B cell (primary cell): ENCODE measurements at regions not wholly inside any gene's neighbourhood (a gene's known extent, or its start where the extent isn't known, plus 50 kb on each side); places are given as distances from the start of the nearest gene placed in this dataset.

Experiments used
- ATAC-seq: fragments of 200-7000 bp; cut with Tn5 transposase; one replicate; pipeline ENCODE4 v1.10.0; 2021; ENCODE audit warnings: low read depth, mild to moderate bottlenecking, moderate number of reproducible peaks, moderate library complexity
- CTCF ChIA-PET: fragments of 350-600 bp; sonication (Branson Sonifier 250); formaldehyde crosslinking; loops from one replicate; lab custom pipeline; 2021; ENCODE audit warnings: antibody characterized with exemption, inconsistent platforms; lab: Charles Lee
- POLR2A ChIA-PET: fragments of 350-600 bp; sonication (Branson Sonifier 250); formaldehyde crosslinking; loops from one replicate; lab custom pipeline; 2021; ENCODE audit warnings: antibody characterized with exemption; lab: Charles Lee
- DNase-seq: peaks from one replicate; pipeline ENCODE4 v3.0.0; 2013
- H2AFZ ChIP-seq: 2 replicates; pipeline ENCODE4 v1.6.1; 2012; ENCODE audit warnings: mild to moderate bottlenecking, low read depth, low read length; ENCODE audit not compliant: insufficient read depth, poor library complexity, severe bottlenecking
- H3K27ac ChIP-seq, 2 donors: 1 replicate in 1 of 2; 2 replicates in 1 of 2; pipeline ENCODE4 v1.5.1; 2012 to 2013; ENCODE audit warnings: low read length in 2 of 2, mild to moderate bottlenecking in 2 of 2, moderate library complexity in 1 of 2
- H3K27me3 ChIP-seq, 4 experiments: fragments of 200-600 bp in 1 of 4; sonication (generic) in 1 of 4; replicated peaks in 1 of 4; 1 replicate in 2 of 4; 2 replicates in 2 of 4; pipeline versions ENCODE4 v1.6.1 to v1.7.0; 2013 to 2016; ENCODE audit warnings: low read length in 3 of 4, mild to moderate bottlenecking in 2 of 4, mixed read lengths in 1 of 4, moderate library complexity in 1 of 4; ENCODE audit not compliant: insufficient read depth in 4 of 4, control insufficient read depth in 3 of 4; ENCODE audit errors: control extremely low read depth in 1 of 4
- H3K36me3 ChIP-seq, 2 experiments: replicated peaks in 1 of 2; 1 replicate in 1 of 2; 2 replicates in 1 of 2; pipeline versions ENCODE4 v1.6.1 to v1.7.1; 2013; ENCODE audit warnings: low read length in 1 of 2; ENCODE audit not compliant: insufficient read depth in 2 of 2, control insufficient read depth in 1 of 2; ENCODE audit errors: control extremely low read depth in 1 of 2, extremely low read depth in 1 of 2
- H3K4me1 ChIP-seq, 2 donors: fragments of 200-600 bp in 1 of 2; sonication (generic) in 1 of 2; 1 replicate in 1 of 2; 2 replicates in 1 of 2; pipeline versions ENCODE4 v1.5.1 to v1.6.1; 2013 to 2017; ENCODE audit warnings: low read length in 2 of 2; ENCODE audit not compliant: control insufficient read depth in 2 of 2, insufficient read depth in 2 of 2
- H3K4me2 ChIP-seq: replicated peaks from 2 replicates; pipeline ENCODE3; 2012; ENCODE audit warnings: mild to moderate bottlenecking, low read depth, low read length; ENCODE audit not compliant: poor library complexity, severe bottlenecking
- H3K4me3 ChIP-seq, 5 experiments: fragments of 200-600 bp in 1 of 5; sonication (generic) in 1 of 5; 1 replicate in 3 of 5; 2 replicates in 2 of 5; pipeline versions ENCODE4 v1.5.1 to v1.7.0; 2011 to 2016; ENCODE audit warnings: low read length in 4 of 5, mild to moderate bottlenecking in 4 of 5, low read depth in 2 of 5, control low read depth in 1 of 5, moderate library complexity in 1 of 5; ENCODE audit not compliant: insufficient read depth in 1 of 5; ENCODE audit errors: control extremely low read depth in 1 of 5, extremely low read depth in 1 of 5
- H3K79me2 ChIP-seq: fragments of 200-600 bp; sonication (generic); one replicate; pipeline ENCODE4 v1.6.0; 2016; ENCODE audit warnings: low read length; ENCODE audit not compliant: control insufficient read depth, insufficient read depth
- H3K9ac ChIP-seq: fragments of 200-600 bp; sonication (generic); 2 replicates; pipeline ENCODE4 v1.6.1; 2017; ENCODE audit warnings: mild to moderate bottlenecking, low read length, moderate library complexity
- H3K9me3 ChIP-seq, 3 donors: one replicate each; pipeline versions ENCODE4 v1.6.1 to v1.7.1; 2013; ENCODE audit warnings: low read length in 2 of 3; ENCODE audit not compliant: control insufficient read depth in 2 of 3, insufficient read depth in 1 of 3; ENCODE audit errors: control extremely low read depth in 1 of 3
- H4K20me1 ChIP-seq: 2 replicates; pipeline ENCODE4 v1.6.0; 2012; ENCODE audit warnings: mild to moderate bottlenecking, low read length; ENCODE audit not compliant: insufficient read depth, control insufficient read depth, poor library complexity, severe bottlenecking
- H3K27ac Mint-ChIP-seq: one replicate; pipeline ENCODE4 v1.8.0; 2021; ENCODE audit warnings: mixed read lengths
- H3K27me3 Mint-ChIP-seq: one replicate; pipeline ENCODE4 v1.8.0; 2021; ENCODE audit warnings: mixed read lengths
- H3K4me1 Mint-ChIP-seq: one replicate; pipeline ENCODE4 v1.8.0; 2021; ENCODE audit warnings: mixed read lengths
- H3K4me3 Mint-ChIP-seq: one replicate; pipeline ENCODE4 v1.8.0; 2021; ENCODE audit warnings: mixed read lengths
- H3K9me3 Mint-ChIP-seq: one replicate; pipeline ENCODE4 v1.8.0; 2022; ENCODE audit warnings: mixed read lengths; ENCODE audit not compliant: insufficient read depth
- EZH2 ChIP-seq: IDR thresholded peaks from 2 replicates; pipeline ENCODE4 v1.6.1; 2012; ENCODE audit warnings: borderline replicate concordance, low read depth, mild to moderate bottlenecking, moderate library complexity, low read length; ENCODE audit not compliant: insufficient read depth, poor library complexity, severe bottlenecking
- WGBS: methylation state at CpG from one replicate; pipeline ENCODE4 v1.1.5; 2013; ENCODE audit warnings: missing lambda C conversion rate; ENCODE audit not compliant: insufficient coverage; 5-methylcytosine and 5-hydroxymethylcytosine counted together
- intact Hi-C: fragments of 100-400 bp; cut with micrococcal nuclease; formaldehyde crosslinking; loops from one replicate; pipeline ENCODE4 v1.10.0; 2022
- TF ChIP-seq, protein P1 (sequence below): fragments of 200-600 bp; IDR thresholded peaks from one replicate; pipeline ENCODE4 v1.8.0; 2022; ENCODE audit warnings: antibody characterized with exemption, mild to moderate bottlenecking

DNA sequence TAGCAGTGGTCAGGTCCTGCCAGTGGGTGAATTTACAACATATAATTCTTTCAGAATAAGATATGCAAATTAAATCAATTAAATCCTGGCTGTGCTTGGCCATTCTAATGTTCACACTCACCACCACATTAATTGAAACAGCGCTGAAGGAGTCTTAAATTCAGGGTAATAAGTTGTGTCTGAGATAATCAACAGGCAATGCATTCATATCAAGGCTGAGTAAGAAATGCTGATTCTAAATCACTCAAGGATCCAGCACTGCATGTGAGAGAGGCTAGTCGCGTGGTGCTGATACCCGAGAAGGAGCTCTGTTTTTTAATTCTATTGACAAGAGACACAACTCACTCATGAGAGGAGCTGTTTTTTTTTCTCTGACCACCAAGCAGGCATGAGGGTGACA, 588.8 kb upstream of the ADAMTS9 start:
- Histone ChIP-seq H3K4me2 (no peak overlapping the region), H3K27me3 (no peaks in the 10 kb centered on the region), H3K27ac (no peak overlapping the region), H3K9ac (no peak overlapping the region), H3K36me3 (no peaks in the 10 kb centered on the region), H3K79me2 (no peaks in the 10 kb centered on the region), H2AFZ (no peak overlapping the region), H4K20me1 (no peaks in the 10 kb centered on the region), H3K9me3 (no peaks in the 10 kb centered on the region), H3K4me3 (no peak overlapping the region), H3K4me1 (no peaks in the 10 kb centered on the region)
- TF ChIP-seq EZH2, result no peak
- TF ChIP-seq, protein P1, sequence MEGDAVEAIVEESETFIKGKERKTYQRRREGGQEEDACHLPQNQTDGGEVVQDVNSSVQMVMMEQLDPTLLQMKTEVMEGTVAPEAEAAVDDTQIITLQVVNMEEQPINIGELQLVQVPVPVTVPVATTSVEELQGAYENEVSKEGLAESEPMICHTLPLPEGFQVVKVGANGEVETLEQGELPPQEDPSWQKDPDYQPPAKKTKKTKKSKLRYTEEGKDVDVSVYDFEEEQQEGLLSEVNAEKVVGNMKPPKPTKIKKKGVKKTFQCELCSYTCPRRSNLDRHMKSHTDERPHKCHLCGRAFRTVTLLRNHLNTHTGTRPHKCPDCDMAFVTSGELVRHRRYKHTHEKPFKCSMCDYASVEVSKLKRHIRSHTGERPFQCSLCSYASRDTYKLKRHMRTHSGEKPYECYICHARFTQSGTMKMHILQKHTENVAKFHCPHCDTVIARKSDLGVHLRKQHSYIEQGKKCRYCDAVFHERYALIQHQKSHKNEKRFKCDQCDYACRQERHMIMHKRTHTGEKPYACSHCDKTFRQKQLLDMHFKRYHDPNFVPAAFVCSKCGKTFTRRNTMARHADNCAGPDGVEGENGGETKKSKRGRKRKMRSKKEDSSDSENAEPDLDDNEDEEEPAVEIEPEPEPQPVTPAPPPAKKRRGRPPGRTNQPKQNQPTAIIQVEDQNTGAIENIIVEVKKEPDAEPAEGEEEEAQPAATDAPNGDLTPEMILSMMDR, result no peak
- intact Hi-C loops, result no loop called here
- CTCF ChIA-PET, result no interaction called here
- H3K27ac Mint-ChIP-seq, result no peak overlapping the region
- ATAC-seq (no peak), DNase-seq (no peak)
- no peaks in the 10 kb centered on the region for H3K9me3 Mint-ChIP-seq
- H3K4me1 Mint-ChIP-seq, result no peaks in the 10 kb centered on the region
- POLR2A ChIA-PET, result no interaction called here
- WGBS, result no CpG with 5 or more reads among the region's 4 CpGs
- H3K4me3 Mint-ChIP-seq, result no peak overlapping the region
- H3K27me3 Mint-ChIP-seq, result no peaks in the 10 kb centered on the region

DNA sequence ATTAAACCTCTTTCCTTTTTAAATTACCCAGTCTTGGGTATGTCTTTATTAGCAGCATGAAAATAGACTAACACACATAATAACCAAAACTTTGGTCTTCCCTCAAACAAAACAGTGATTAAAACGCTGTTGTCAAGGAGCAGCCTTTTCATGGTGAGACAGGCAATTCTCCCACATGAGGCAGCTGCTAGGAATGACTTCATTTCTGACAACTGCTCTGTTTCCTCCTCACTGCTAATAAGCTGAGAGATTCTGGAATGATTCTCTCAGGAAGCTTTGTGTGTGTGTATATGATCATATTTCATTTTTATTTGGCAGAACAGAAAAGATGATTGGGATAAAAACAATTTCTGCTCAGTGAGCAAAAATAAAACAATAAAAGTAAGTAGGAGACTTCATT, 580.6 kb upstream of the ADAMTS9 start:
- no peaks in the 10 kb centered on the region for H3K9me3 Mint-ChIP-seq
- POLR2A ChIA-PET, result no interaction called here
- TF ChIP-seq EZH2, result no peak
- TF ChIP-seq, protein P1, result no peak
- Histone ChIP-seq H3K27ac (no peak overlapping the region), H3K36me3 (no peaks in the 10 kb centered on the region), H3K27me3 (no peaks in the 10 kb centered on the region), H3K4me2 (no peak overlapping the region), H3K4me3 (no peak overlapping the region), H3K9me3 (no peaks in the 10 kb centered on the region), H3K9ac (no peak overlapping the region), H2AFZ (no peak overlapping the region), H3K79me2 (no peaks in the 10 kb centered on the region), H4K20me1 (no peaks in the 10 kb centered on the region), H3K4me1 (no peaks in the 10 kb centered on the region)
- no peak overlapping the region for H3K27ac Mint-ChIP-seq
- no peak overlapping the region for H3K4me3 Mint-ChIP-seq
- CTCF ChIA-PET, result no interaction called here
- ATAC-seq (no peak), DNase-seq (no peak)
- intact Hi-C loops, result no loop called here
- WGBS, result 50% methylated on average over 1 of the region's 1 CpG
- no peaks in the 10 kb centered on the region for H3K27me3 Mint-ChIP-seq
- H3K4me1 Mint-ChIP-seq, result no peaks in the 10 kb centered on the region
